ENCODE measurements at regions not wholly inside any gene's neighbourhood (a gene's known extent, or its start where the extent isn't known, plus 50 kb on each side); places are given as distances from the start of the nearest gene placed in this dataset.
A peak's percentile ranks its signal among the peaks of the same experiment; 100 is the strongest.

GRCh38 chrX:3257471-3257870, 89.0 kb downstream of the MXRA5 start:
- DNase-seq: no peak

- DNase-seq: no peak
Observed at GRCh38 chrX:3256868-3257267, 89.6 kb downstream of the MXRA5 start.

- DNase-seq: peak; percentile 85
Observed at GRCh38 chrX:3252744-3253143, 93.7 kb downstream of the MXRA5 start.

GRCh38 chrX:3250966-3251365, 95.5 kb downstream of the MXRA5 start:
- DNase-seq: no peak

GRCh38 chrX:3244955-3245354, 101.5 kb downstream of the MXRA5 start:
- peak; percentile 25 for DNase-seq

- DNase-seq: no peak
Observed at GRCh38 chrX:3244203-3244743, 102.2 kb downstream of the MXRA5 start.

- no peak for DNase-seq
Observed at GRCh38 chrX:3232262-3232923, 114.1 kb downstream of the MXRA5 start.

GRCh38 chrX:3231766-3232165, 114.7 kb downstream of the MXRA5 start:
- no peak for DNase-seq

- DNase-seq: no peak
Observed at GRCh38 chrX:3230496-3230895, 116.0 kb downstream of the MXRA5 start.

GRCh38 chrX:3227526-3227925, 118.9 kb downstream of the MXRA5 start:
- DNase-seq: no peak

GRCh38 chrX:3226087-3226486, 120.4 kb downstream of the MXRA5 start:
- DNase-seq: no peak

GRCh38 chrX:3221643-3222042, 124.8 kb downstream of the MXRA5 start:
- DNase-seq: no peak

- DNase-seq: no peak
Observed at GRCh38 chrX:3219667-3220066, 126.8 kb downstream of the MXRA5 start.

- no peak for DNase-seq
Observed at GRCh38 chrX:3219231-3219630, 127.2 kb downstream of the MXRA5 start.

GRCh38 chrX:3218442-3218841, 128.0 kb downstream of the MXRA5 start:
- no peak for DNase-seq

- no peak for DNase-seq
Observed at GRCh38 chrX:3216581-3217180, 129.8 kb downstream of the MXRA5 start.

- no peak for DNase-seq
Observed at GRCh38 chrX:3215249-3215648, 131.2 kb downstream of the MXRA5 start.

GRCh38 chrX:3206314-3206713, 140.1 kb downstream of the MXRA5 start:
- no peak for DNase-seq

- no peak for DNase-seq
Observed at GRCh38 chrX:3204606-3205005, 141.8 kb downstream of the MXRA5 start.

- no peak for DNase-seq
Observed at GRCh38 chrX:3195845-3196244, 150.6 kb downstream of the MXRA5 start.

- no peak for DNase-seq
Observed at GRCh38 chrX:3192835-3193234, 151.6 kb downstream of the ARSF start.

- no peak for DNase-seq
Observed at GRCh38 chrX:3191796-3192195, 150.5 kb downstream of the ARSF start.

- DNase-seq: no peak
Observed at GRCh38 chrX:3191201-3191600, 149.9 kb downstream of the ARSF start.

- DNase-seq: no peak
Observed at GRCh38 chrX:3184176-3184930, 143.1 kb downstream of the ARSF start.
